ENCODE measurements at regions not wholly inside any gene's neighbourhood (a gene's known extent, or its start where the extent isn't known, plus 50 kb on each side); places are given as distances from the start of the nearest gene placed in this dataset.
"Not testable (repeated sequence)": the region's sequence is repeated elsewhere in the genome, so short reads cannot be mapped to it uniquely, and the experiment has no call there.

- no peak for DNase-seq (ENCODE audit: low read depth)
Observed at GRCh38 chr3:63719796-63720445, 67.4 kb downstream of the SNTN start.

- DNase-seq (ENCODE audit: low read depth), result not testable (repeated sequence)
Observed at GRCh38 chr3:63720951-63721350, 68.5 kb downstream of the SNTN start.

GRCh38 chr3:63724987-63725386 lies 72.5 kb downstream of the SNTN start:
- DNase-seq (ENCODE audit: low read depth), result peak; percentile 94

- no peak for DNase-seq (ENCODE audit: low read depth)
Observed at GRCh38 chr3:63726656-63727055, 74.2 kb downstream of the SNTN start.

- no peak for DNase-seq (ENCODE audit: low read depth)
Observed at GRCh38 chr3:63727233-63727632, 74.8 kb downstream of the SNTN start.

- no peak for DNase-seq (ENCODE audit: low read depth)
Observed at GRCh38 chr3:63731866-63732265, 79.4 kb downstream of the SNTN start.

- DNase-seq (ENCODE audit: low read depth), result not testable (repeated sequence)
Observed at GRCh38 chr3:63733278-63733677, 80.8 kb downstream of the SNTN start.

- not testable (repeated sequence) for DNase-seq (ENCODE audit: low read depth)
Observed at GRCh38 chr3:63734632-63735031, 82.2 kb downstream of the SNTN start.

GRCh38 chr3:63736757-63737156 lies 82.3 kb upstream of the C3orf49 start:
- not testable (repeated sequence) for DNase-seq (ENCODE audit: low read depth)

GRCh38 chr3:63738577-63738976 lies 80.5 kb upstream of the C3orf49 start:
- not testable (repeated sequence) for DNase-seq (ENCODE audit: low read depth)

GRCh38 chr3:63739474-63739873 lies 79.6 kb upstream of the C3orf49 start:
- no peak for DNase-seq (ENCODE audit: low read depth)

- DNase-seq (ENCODE audit: low read depth), result no peak
Observed at GRCh38 chr3:63740116-63740515, 79.0 kb upstream of the C3orf49 start.

- not testable (repeated sequence) for DNase-seq (ENCODE audit: low read depth)
Observed at GRCh38 chr3:63744693-63745092, 74.4 kb upstream of the C3orf49 start.

GRCh38 chr3:63745757-63746156 lies 73.3 kb upstream of the C3orf49 start:
- DNase-seq (ENCODE audit: low read depth), result no peak

GRCh38 chr3:63746211-63746610 lies 72.9 kb upstream of the C3orf49 start:
- no peak for DNase-seq (ENCODE audit: low read depth)

GRCh38 chr3:63751459-63751858 lies 67.6 kb upstream of the C3orf49 start:
- DNase-seq (ENCODE audit: low read depth), result no peak

- DNase-seq (ENCODE audit: low read depth), result peak; percentile 51
Observed at GRCh38 chr3:63753567-63753966, 65.5 kb upstream of the C3orf49 start.

GRCh38 chr3:63753995-63754394 lies 65.1 kb upstream of the C3orf49 start:
- no peak for DNase-seq (ENCODE audit: low read depth)

- DNase-seq (ENCODE audit: low read depth), result no peak
Observed at GRCh38 chr3:63762180-63762579, 56.9 kb upstream of the C3orf49 start.

- peak; percentile 6 for DNase-seq (ENCODE audit: low read depth)
Observed at GRCh38 chr3:63762934-63763550, 56.1 kb upstream of the C3orf49 start.

- DNase-seq (ENCODE audit: low read depth), result no peak
Observed at GRCh38 chr3:63764511-63764910, 54.6 kb upstream of the C3orf49 start.

GRCh38 chr3:63766261-63766660 lies 52.8 kb upstream of the C3orf49 start:
- DNase-seq (ENCODE audit: low read depth), result no peak

GRCh38 chr3:63768386-63768785 lies 50.7 kb upstream of the C3orf49 start:
- DNase-seq (ENCODE audit: low read depth), result no peak

- DNase-seq (ENCODE audit: low read depth), result no peak
Observed at GRCh38 chr3:63768888-63769287, 50.2 kb upstream of the C3orf49 start.

All from renal cortical epithelial cell (primary cell).